Testis (tissue), 2 donors: ENCODE measurements at regions not wholly inside any gene's neighbourhood (a gene's known extent, or its start where the extent isn't known, plus 50 kb on each side); places are given as distances from the start of the nearest gene placed in this dataset.

Source experiments
- DNase-seq: peaks from one replicate; pipeline ENCODE4 v3.0.0-alpha.2; 2019
- H3K27ac ChIP-seq, 2 donors: fragments of 200-600 bp; sonication (generic); one replicate each; pipeline ENCODE4 v1.5.1; 2019
- H3K27me3 ChIP-seq: fragments of 200-600 bp; sonication (generic); one replicate; pipeline ENCODE4 v1.5.1; 2019
- H3K36me3 ChIP-seq: fragments of 200-600 bp; sonication (generic); one replicate; pipeline ENCODE4 v1.5.1; 2017; ENCODE audit warnings: low read depth; ENCODE audit errors: missing control alignments
- H3K4me1 ChIP-seq: fragments of 200-600 bp; sonication (generic); one replicate; pipeline ENCODE4 v1.5.1; 2019
- H3K4me3 ChIP-seq, 2 donors: fragments of 200-600 bp; sonication (generic); one replicate each; pipeline ENCODE4 v1.5.1; 2017 to 2019
- H3K9me3 ChIP-seq: fragments of 200-600 bp; sonication (generic); one replicate; pipeline ENCODE4 v1.5.1; 2017
- CTCF ChIP-seq, 3 experiments: fragments of 450-650 bp in 2 of 3; fragments of 200-600 bp in 1 of 3; sonication (generic) in 1 of 3; IDR thresholded peaks; one replicate each; pipeline ENCODE4 v1.5.1; 2016 to 2019; ENCODE audit warnings: antibody characterized with exemption in 3 of 3, mild to moderate bottlenecking in 2 of 3, moderate library complexity in 1 of 3
- POLR2A ChIP-seq: fragments of 450-650 bp; IDR thresholded peaks from one replicate; pipeline ENCODE4 v1.6.1; 2017; ENCODE audit warnings: antibody characterized with exemption, mild to moderate bottlenecking, moderate library complexity
- WGBS, 2 donors: methylation state at CpG; one replicate each; pipeline ENCODE4 v1.1.5; 2018; 5-methylcytosine and 5-hydroxymethylcytosine counted together
- intact Hi-C: fragments of 100-400 bp; cut with DNase I; formaldehyde crosslinking; loops from one replicate; pipeline ENCODE4 v1.15.1; 2023; ENCODE audit warnings: low total_unique reads

- 63 to 68% methylated on average over 5 of the region's 5 CpGs for WGBS, 2 donors
- Histone ChIP-seq H3K4me1 (no peaks in the 10 kb centered on the region), H3K4me3 (no peak overlapping the region), H3K27ac (no peak overlapping the region), H3K9me3 (no peaks in the 10 kb centered on the region), H3K36me3 (no peaks in the 10 kb centered on the region), H3K27me3 (no peaks in the 10 kb centered on the region)
- no peak for DNase-seq
- intact Hi-C loops = no loop called here
- TF ChIP-seq POLR2A = no peak
Observed at GRCh38 chr13:70816853-70817252, 708.6 kb upstream of the KLHL1 start.

- no peak for DNase-seq
- H3K4me1 ChIP-seq = no peaks in the 10 kb centered on the region
- no peaks in the 10 kb centered on the region for H3K27me3 ChIP-seq
- H3K4me3 ChIP-seq = no peak overlapping the region
- H3K27ac ChIP-seq = no peak overlapping the region
- no peaks in the 10 kb centered on the region for H3K9me3 ChIP-seq
- intact Hi-C loops = no loop called here
- 82 to 94% methylated on average over 3 of the region's 3 CpGs for WGBS, 2 donors
- no peaks in the 10 kb centered on the region for H3K36me3 ChIP-seq
- no peak for TF ChIP-seq POLR2A
- TF ChIP-seq CTCF (IDR thresholded peaks at IDR 0.05) = no peak
Observed at GRCh38 chr13:70814684-70815083, 706.4 kb upstream of the KLHL1 start.

DNA sequence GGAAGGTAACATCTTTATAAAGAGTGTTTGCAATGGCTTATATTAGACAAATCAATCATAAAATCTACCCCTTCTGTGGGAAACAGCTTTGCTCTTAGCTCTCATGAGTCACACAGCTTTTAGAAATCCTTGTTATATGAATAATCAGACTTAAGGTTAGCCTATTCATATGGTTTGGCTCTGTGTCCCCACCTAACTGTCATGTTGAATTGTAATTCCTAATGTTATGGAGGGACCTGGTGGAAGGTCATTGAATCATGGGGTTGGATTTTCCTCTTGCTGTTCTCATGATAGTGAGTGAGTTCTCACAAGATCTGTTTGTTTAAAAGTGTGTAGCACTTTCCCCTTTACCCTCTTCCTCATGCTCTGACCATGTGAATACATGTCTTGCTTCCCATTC is 704.2 kb upstream of the KLHL1 start:
- H3K27me3 ChIP-seq = no peaks in the 10 kb centered on the region
- DNase-seq = no peak
- no peak overlapping the region for H3K4me3 ChIP-seq
- no peak overlapping the region for H3K27ac ChIP-seq
- TF ChIP-seq CTCF (IDR thresholded peaks at IDR 0.05) (no peak), POLR2A (no peak)
- no peaks in the 10 kb centered on the region for H3K36me3 ChIP-seq
- no peaks in the 10 kb centered on the region for H3K9me3 ChIP-seq
- intact Hi-C loops = no loop called here
- no peaks in the 10 kb centered on the region for H3K4me1 ChIP-seq

DNA sequence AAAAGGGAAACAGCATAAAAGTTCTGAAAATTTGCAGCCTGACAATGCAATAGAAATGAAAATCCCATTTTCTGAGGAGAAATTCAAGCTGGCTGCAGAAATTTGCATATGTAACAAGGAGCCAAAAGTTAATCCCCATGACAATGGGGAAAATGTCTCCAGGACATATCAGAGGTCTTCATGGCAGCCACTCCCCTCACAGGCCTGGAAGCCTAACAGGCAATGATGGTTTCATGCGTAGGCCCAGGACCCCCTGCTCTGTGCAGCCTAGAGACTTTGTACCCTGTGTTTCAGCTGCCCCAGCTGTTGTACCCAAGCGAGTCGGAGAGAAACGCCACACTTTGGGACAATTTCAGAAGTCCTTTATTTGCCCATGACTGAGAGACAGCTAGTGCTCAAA is 701.3 kb upstream of the KLHL1 start:
- 81 to 90% methylated on average over 4 of the region's 4 CpGs for WGBS, 2 donors

DNA sequence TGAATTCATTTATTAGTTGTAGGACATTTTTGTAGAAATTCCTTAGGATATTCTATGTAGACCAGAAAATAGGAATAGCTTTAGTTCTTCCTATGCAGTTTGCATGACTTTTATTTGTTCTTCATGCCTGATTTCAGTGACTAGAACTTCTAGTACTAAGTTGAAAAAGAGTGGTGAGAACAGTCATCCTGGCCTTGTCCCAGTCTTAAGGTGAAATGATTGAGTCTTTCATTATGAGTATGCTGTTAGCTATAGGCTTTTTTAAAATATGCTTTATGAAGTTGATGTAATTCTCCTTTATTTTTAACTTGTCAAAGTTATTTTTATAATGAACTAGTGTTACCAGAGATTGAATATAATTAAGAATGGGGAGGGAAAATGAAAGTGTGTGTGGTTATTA is 690.1 kb upstream of the KLHL1 start:
- no peak overlapping the region for H3K4me3 ChIP-seq
- no peak for TF ChIP-seq CTCF (IDR thresholded peaks at IDR 0.05)
- TF ChIP-seq POLR2A = no peak
- no peaks in the 10 kb centered on the region for H3K4me1 ChIP-seq
- no peaks in the 10 kb centered on the region for H3K9me3 ChIP-seq
- H3K27ac ChIP-seq = no peak overlapping the region
- DNase-seq = no peak
- intact Hi-C loops = no loop called here
- H3K36me3 ChIP-seq = no peaks in the 10 kb centered on the region
- H3K27me3 ChIP-seq = no peaks in the 10 kb centered on the region

More for the DNA sequence above, 701.3 kb upstream of the KLHL1 start:
- Histone ChIP-seq H3K27ac (no peak overlapping the region), H3K36me3 (no peaks in the 10 kb centered on the region), H3K4me1 (no peaks in the 10 kb centered on the region), H3K9me3 (no peaks in the 10 kb centered on the region), H3K27me3 (no peaks in the 10 kb centered on the region), H3K4me3 (no peak overlapping the region)
- TF ChIP-seq POLR2A = no peak
- TF ChIP-seq CTCF (IDR thresholded peaks at IDR 0.05) = no peak
- intact Hi-C loops = no loop called here
- DNase-seq = no peak
